HG02571 (cell line): ENCODE measurements at regions not wholly inside any gene's neighbourhood (a gene's known extent, or its start where the extent isn't known, plus 50 kb on each side); places are given as distances from the start of the nearest gene placed in this dataset.

Experiments
- ATAC-seq: cut with Tn5 transposase; IDR thresholded peaks from one replicate; pipeline ENCODE4 v1.9.1; 2021; ENCODE audit warnings: mild to moderate bottlenecking, moderate library complexity; ENCODE audit not compliant: unreplicated experiment

- ATAC-seq: no peak
Measured at GRCh38 chr15:31852933-31853799, 177.1 kb upstream of the CHRNA7 start.

GRCh38 chr15:31856581-31856980 is 173.7 kb upstream of the CHRNA7 start:
- ATAC-seq: no peak

GRCh38 chr15:31857194-31857593 is 173.1 kb upstream of the CHRNA7 start:
- no peak for ATAC-seq

GRCh38 chr15:31858026-31858425 is 172.3 kb upstream of the CHRNA7 start:
- ATAC-seq: no peak

GRCh38 chr15:31866248-31866647 is 164.1 kb upstream of the CHRNA7 start:
- ATAC-seq: no peak

- no peak for ATAC-seq
Measured at GRCh38 chr15:31867536-31868442, 162.5 kb upstream of the CHRNA7 start.

- ATAC-seq: peak; percentile 17
Measured at GRCh38 chr15:31869686-31870307, 160.5 kb upstream of the CHRNA7 start.

- ATAC-seq: peak; percentile 87
Measured at GRCh38 chr15:31870328-31871165, 159.8 kb upstream of the CHRNA7 start, which contains the start of gene OTUD7A. TSS of gene OTUD7A (minus strand) at chr15:31870673.

GRCh38 chr15:31871166-31871886 is 159.0 kb upstream of the CHRNA7 start:
- no peak for ATAC-seq

- ATAC-seq: no peak
Measured at GRCh38 chr15:31871887-31872281, 158.4 kb upstream of the CHRNA7 start.

GRCh38 chr15:31887246-31887645 is 143.1 kb upstream of the CHRNA7 start:
- no peak for ATAC-seq

GRCh38 chr15:31892513-31892912 is 137.8 kb upstream of the CHRNA7 start:
- no peak for ATAC-seq

- ATAC-seq: no peak
Measured at GRCh38 chr15:31893780-31894179, 136.5 kb upstream of the CHRNA7 start.

- no peak for ATAC-seq
Measured at GRCh38 chr15:31897746-31898145, 132.6 kb upstream of the CHRNA7 start.

- ATAC-seq: no peak
Measured at GRCh38 chr15:31901501-31901900, 128.8 kb upstream of the CHRNA7 start.

- no peak for ATAC-seq
Measured at GRCh38 chr15:31905054-31905453, 125.3 kb upstream of the CHRNA7 start.

GRCh38 chr15:31925541-31925940 is 104.8 kb upstream of the CHRNA7 start:
- ATAC-seq: no peak

- ATAC-seq: no peak
Measured at GRCh38 chr15:31930967-31931366, 99.3 kb upstream of the CHRNA7 start.

GRCh38 chr15:31932576-31932975 is 97.7 kb upstream of the CHRNA7 start:
- ATAC-seq: no peak

GRCh38 chr15:31934821-31935220 is 95.5 kb upstream of the CHRNA7 start:
- no peak for ATAC-seq
